HepG2 (cell line): ENCODE measurements at regions not wholly inside any gene's neighbourhood (a gene's known extent, or its start where the extent isn't known, plus 50 kb on each side); places are given as distances from the start of the nearest gene placed in this dataset.

ENCODE experiments used
- ATAC-seq: fragments of 200-7000 bp; cut with Tn5 transposase; 3 replicates; pipeline ENCODE4 v1.9.1; 2020; ENCODE audit warnings: mild to moderate bottlenecking, moderate library complexity
- BruUV-seq: library from RNA; stranded (reverse); fragments of 400-500 nt; replicated peaks from 2 replicates; lab custom pipeline; 2021; lab: Mats Ljungman, UMichigan
- CTCF ChIA-PET: fragments of 300-600 bp; formaldehyde crosslinking; extraction: SDS; loops from one replicate; lab custom pipeline; 2021; ENCODE audit warnings: low total read pairs, inconsistent platforms, low intra/inter-chr PET ratio; lab: Yijun Ruan, JAX
- POLR2A ChIA-PET: fragments of 350-600 bp; sonication (Branson Sonifier 250); formaldehyde crosslinking; loops from one replicate; lab custom pipeline; 2020; ENCODE audit warnings: antibody characterized with exemption, inconsistent platforms; lab: Yijun Ruan, JAX
- DNase-seq: peaks from one replicate; pipeline ENCODE4 v3.0.0-alpha.2; 2015; ENCODE audit warnings: low spot score
- FAIRE-seq: peaks from 3 replicates; lab custom pipeline; 2011; peaks lifted over from hg19 to GRCh38; lab: Jason Lieb, UNC
- H2AFZ ChIP-seq: one replicate; pipeline ENCODE4 v1.6.1; 2011; ENCODE audit warnings: low read length, inconsistent platforms
- H3K27ac ChIP-seq: fragments of 300-600 bp; 3 replicates; pipeline ENCODE4 v1.8.0; 2011; ENCODE audit warnings: mixed run types, mild to moderate bottlenecking, mixed read lengths, low read length, inconsistent platforms; ENCODE audit not compliant: insufficient read depth; ENCODE audit errors: extremely low read length
- H3K27me3 ChIP-seq, 2 experiments: fragments of 200-600 bp in 1 of 2; 2 replicates in 1 of 2; 3 replicates in 1 of 2; pipeline versions ENCODE4 v1.6.0 to v1.8.0; 2011; ENCODE audit warnings: low read length in 2 of 2, mild to moderate bottlenecking in 2 of 2, moderate library complexity in 2 of 2, inconsistent platforms in 1 of 2; ENCODE audit not compliant: insufficient read depth in 2 of 2, control insufficient read depth in 1 of 2
- H3K36me3 ChIP-seq, 2 experiments: fragments of 200-600 bp in 1 of 2; replicated peaks in 1 of 2; 2 replicates in 1 of 2; 3 replicates in 1 of 2; pipeline versions ENCODE4 v1.5.1 to v1.8.0; 2011; ENCODE audit warnings: low read length in 2 of 2, inconsistent platforms in 1 of 2; ENCODE audit not compliant: insufficient read depth in 2 of 2, control insufficient read depth in 1 of 2
- H3K4me1 ChIP-seq: 2 replicates; pipeline ENCODE4 v1.5.1; 2012; ENCODE audit warnings: low read length, inconsistent platforms; ENCODE audit not compliant: insufficient read depth
- H3K4me2 ChIP-seq: 2 replicates; pipeline ENCODE4 v1.6.0; 2011; ENCODE audit warnings: low read depth, low read length, inconsistent platforms
- H3K4me3 ChIP-seq, 3 experiments: fragments of 200-600 bp in 1 of 3; sonication (generic), shearing (Covaris generic) in 1 of 3; replicated peaks in 1 of 3; 2 replicates each; pipeline ENCODE4 v1.5.1; 2011 to 2016; ENCODE audit warnings: low read length in 3 of 3, inconsistent platforms in 2 of 3, low read depth in 2 of 3, mild to moderate bottlenecking in 2 of 3, control low read depth in 1 of 3, mixed read lengths in 1 of 3; ENCODE audit not compliant: insufficient read depth in 1 of 3
- H3K79me2 ChIP-seq: one replicate; pipeline ENCODE4 v1.6.1; 2011; ENCODE audit warnings: low read length, inconsistent platforms; ENCODE audit not compliant: insufficient read depth
- H3K9ac ChIP-seq: 2 replicates; pipeline ENCODE4 v1.6.0; 2011; ENCODE audit warnings: mild to moderate bottlenecking, low read depth, low read length, inconsistent platforms; ENCODE audit not compliant: insufficient read depth
- H3K9me3 ChIP-seq: 2 replicates; pipeline ENCODE4 v1.5.1; 2012; ENCODE audit warnings: mild to moderate bottlenecking, low read length
- H4K20me1 ChIP-seq: 2 replicates; pipeline ENCODE4 v1.6.0; 2011; ENCODE audit warnings: inconsistent platforms, mild to moderate bottlenecking, low read length, moderate library complexity; ENCODE audit not compliant: insufficient read depth
- ATRX ChIP-seq: sonication (generic); formaldehyde crosslinking; IDR thresholded peaks from 2 replicates; pipeline ENCODE4 v1.4.0; 2020; ENCODE audit warnings: missing genetic modification reagents, borderline replicate concordance
- ETV5 ChIP-seq: IDR thresholded peaks from 2 replicates; pipeline ENCODE4 v1.6.1; 2018; ENCODE audit warnings: missing biosample characterization, missing genetic modification reagents, inconsistent platforms, borderline replicate concordance
- HNF4A ChIP-seq: sonication (generic); formaldehyde crosslinking; IDR thresholded peaks from 2 replicates; pipeline ENCODE4 v1.4.0; 2020; ENCODE audit warnings: missing genetic modification reagents
- IKZF1 ChIP-seq: fragments of 450-650 bp; IDR thresholded peaks from 2 replicates; pipeline ENCODE4 v1.7.1; 2016
- IKZF5 ChIP-seq: IDR thresholded peaks from 2 replicates; pipeline ENCODE4 v1.6.1; 2018; ENCODE audit warnings: missing genetic modification reagents, mild to moderate bottlenecking, missing compliant biosample characterization
- MEF2D ChIP-seq: sonication (generic); formaldehyde crosslinking; IDR thresholded peaks from 2 replicates; pipeline ENCODE4 v1.5.1; 2020; ENCODE audit warnings: mild to moderate bottlenecking, missing genetic modification reagents
- PRDM4 ChIP-seq: sonication (generic); formaldehyde crosslinking; IDR thresholded peaks from 2 replicates; pipeline ENCODE4 v1.9.0; 2021; ENCODE audit warnings: missing genetic modification reagents, borderline replicate concordance
- SATB2 ChIP-seq: sonication (generic); formaldehyde crosslinking; IDR thresholded peaks from 2 replicates; pipeline ENCODE4 v1.5.0; 2020; ENCODE audit warnings: missing genetic modification reagents
- SMAD3 ChIP-seq: sonication (generic); formaldehyde crosslinking; IDR thresholded peaks from 2 replicates; pipeline ENCODE4 v1.4.0; 2020; ENCODE audit warnings: missing genetic modification reagents
- TBX3 ChIP-seq: fragments of 450-650 bp; IDR thresholded peaks from 2 replicates; pipeline ENCODE4 v1.6.1; 2017; ENCODE audit warnings: antibody characterized with exemption, mild to moderate bottlenecking, inconsistent platforms, borderline replicate concordance
- ZMYM4 ChIP-seq: sonication (generic); formaldehyde crosslinking; IDR thresholded peaks from 2 replicates; pipeline ENCODE4 v1.8.1; 2023; ENCODE audit warnings: mild to moderate bottlenecking, missing genetic modification reagents
- ZNF292 ChIP-seq: sonication (generic); formaldehyde crosslinking; IDR thresholded peaks from 2 replicates; pipeline ENCODE4 v1.8.1; 2022; ENCODE audit warnings: mild to moderate bottlenecking, low read depth, missing genetic modification reagents, borderline replicate concordance
- ZSCAN30 ChIP-seq: sonication (generic); formaldehyde crosslinking; IDR thresholded peaks from 2 replicates; pipeline ENCODE4 v1.5.0; 2020; ENCODE audit warnings: mild to moderate bottlenecking, missing genetic modification reagents
- WGBS: methylation state at CpG from one replicate; pipeline ENCODE4 v1.1.6; 2017; ENCODE audit warnings: low lambda C conversion rate; 5-methylcytosine and 5-hydroxymethylcytosine counted together
- in situ Hi-C: cut with HindIII; loops from 2 replicates; pipeline ENCODE4 v1.10.0; 2017; ENCODE audit warnings: low pct_unique_long_range_greater_than_20kb; ENCODE audit not compliant: extremely low pct_ligation_motif_present
- intact Hi-C: fragments of 100-400 bp; cut with micrococcal nuclease; formaldehyde crosslinking; loops from one replicate; pipeline ENCODE4 v1.10.0; 2022; ENCODE audit not compliant: unreplicated experiment
- TF ChIP-seq, protein P1 (sequence below): sonication (generic); formaldehyde crosslinking; IDR thresholded peaks from 2 replicates; pipeline ENCODE4 v1.4.0; 2020; ENCODE audit warnings: missing genetic modification reagents, low read depth, mild to moderate bottlenecking, borderline replicate concordance

GRCh38 chr20:55730321-55730720, 275.0 kb downstream of the CBLN4 start:
- Histone ChIP-seq H3K4me2 (no peak overlapping the region), H3K27me3 (no peaks in the 10 kb centered on the region), H3K27ac (no peak overlapping the region), H3K79me2 (no peaks in the 10 kb centered on the region), H3K9me3 (peaks cover 97% of the 10 kb centered on the region), H3K4me3 (no peak overlapping the region), H3K9ac (no peak overlapping the region), H3K4me1 (no peaks in the 10 kb centered on the region), H4K20me1 (no peaks in the 10 kb centered on the region), H3K36me3 (no peaks in the 10 kb centered on the region)
- ATAC-seq = no peak
- no peak for FAIRE-seq
- no TSS peak for BruUV-seq
- intact Hi-C loops (no loop called here), in situ Hi-C loops (no loop called here)
- 36% methylated on average over 4 of the region's 4 CpGs for WGBS
- POLR2A ChIA-PET = no interaction called here
- CTCF ChIA-PET = no interaction called here
- TF ChIP-seq TBX3 = no peak
- TF ChIP-seq SMAD3 (CRISPR knock-in tag) = no peak
- TF ChIP-seq SATB2 (CRISPR knock-in tag) = no peak
- no peak for TF ChIP-seq ETV5 (CRISPR knock-in tag)
- no peak for TF ChIP-seq HNF4A (CRISPR knock-in tag)
- no peak for TF ChIP-seq IKZF1
- no peak for TF ChIP-seq ZMYM4 (CRISPR knock-in tag)
- TF ChIP-seq MEF2D (CRISPR knock-in tag) = no peak
- TF ChIP-seq ZNF292 (CRISPR knock-in tag) = no peak
- TF ChIP-seq, all 625 proteins: peak for 0
- no peak for DNase-seq
- no peak overlapping the region for H2AFZ ChIP-seq

GRCh38 chr20:55714736-55715135, 290.6 kb downstream of the CBLN4 start:
- DNase-seq = no peak
- H3K4me3 ChIP-seq = no peak overlapping the region; a peak in 1 of 6 replicates
- CTCF ChIA-PET = no interaction called here
- H3K4me2 ChIP-seq = no peak overlapping the region
- no peaks in the 10 kb centered on the region for H3K27me3 ChIP-seq
- WGBS = 5% methylated on average over 6 of the region's 6 CpGs
- no peaks in the 10 kb centered on the region for H3K4me1 ChIP-seq
- POLR2A ChIA-PET = no interaction called here
- BruUV-seq = no TSS peak
- no peak overlapping the region for H2AFZ ChIP-seq
- FAIRE-seq = no peak
- H3K9me3 ChIP-seq = peaks cover 97% of the 10 kb centered on the region
- no peaks in the 10 kb centered on the region for H3K79me2 ChIP-seq
- no peak for ATAC-seq
- intact Hi-C loops = no loop called here
- H3K36me3 ChIP-seq = no peaks in the 10 kb centered on the region
- in situ Hi-C loops = no loop called here
- H3K27ac ChIP-seq = no peak overlapping the region
- no peak overlapping the region for H3K9ac ChIP-seq
- H4K20me1 ChIP-seq = no peaks in the 10 kb centered on the region
- TF ChIP-seq IKZF5 (CRISPR knock-in tag) = no peak
- TF ChIP-seq PRDM4 = no peak
- TF ChIP-seq ZSCAN30 = no peak
- TF ChIP-seq ATRX (CRISPR knock-in tag) = no peak
- TF ChIP-seq, protein P1, sequence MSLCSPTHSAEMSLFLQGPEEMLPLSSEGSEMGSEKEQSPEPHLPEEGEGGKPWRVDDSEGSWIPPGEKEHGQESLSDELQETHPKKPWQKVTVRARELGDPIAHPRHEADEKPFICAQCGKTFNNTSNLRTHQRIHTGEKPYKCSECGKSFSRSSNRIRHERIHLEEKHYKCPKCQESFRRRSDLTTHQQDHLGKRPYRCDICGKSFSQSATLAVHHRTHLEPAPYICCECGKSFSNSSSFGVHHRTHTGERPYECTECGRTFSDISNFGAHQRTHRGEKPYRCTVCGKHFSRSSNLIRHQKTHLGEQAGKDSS (CRISPR knock-in tag) = no peak
